ENCODE measurements at regions not wholly inside any gene's neighbourhood (a gene's known extent, or its start where the extent isn't known, plus 50 kb on each side); places are given as distances from the start of the nearest gene placed in this dataset.

- TF ChIP-seq YY1 (IDR thresholded peaks at IDR 0.05; ENCODE audit: insufficient read depth, insufficient read length) (no peak), ZNF274 (IDR thresholded peaks at IDR 0.05; ENCODE audit: low read depth, low read length) (no peak)
These were observed 623.2 kb upstream of the ID2 start for GRCh38 chr2:8058652-8059051.

All from NT2/D1 (cell line).